CD4-positive, CD25-positive, alpha-beta regulatory T cell (primary cell): ENCODE measurements at regions not wholly inside any gene's neighbourhood (a gene's known extent, or its start where the extent isn't known, plus 50 kb on each side); places are given as distances from the start of the nearest gene placed in this dataset.

Experiments used
- ATAC-seq, 2 donors: fragments of 150-1000 bp; cut with Tn5 transposase; one replicate each; pipeline ENCODE4 v1.10.0; 2021; ENCODE audit warnings: low read depth in 2 of 2, moderate number of reproducible peaks in 2 of 2, moderate library complexity in 1 of 2
- DNase-seq, 3 donors: peaks; one replicate each; pipeline versions ENCODE4 v3.0.0 to v3.0.0-alpha.2; 2012 to 2022; ENCODE audit warnings: mixed read lengths in 1 of 3
- H3K27ac ChIP-seq: one replicate; pipeline ENCODE4 v1.7.0; 2013; ENCODE audit warnings: mild to moderate bottlenecking, low read length; ENCODE audit not compliant: insufficient read depth, poor library complexity, severe bottlenecking
- H3K27me3 ChIP-seq: one replicate; pipeline ENCODE4 v1.7.0; 2013; ENCODE audit warnings: low read length; ENCODE audit not compliant: control insufficient read depth, insufficient read depth
- H3K36me3 ChIP-seq: one replicate; pipeline ENCODE4 v1.7.0; 2013; ENCODE audit warnings: mild to moderate bottlenecking, low read length, moderate library complexity; ENCODE audit not compliant: control insufficient read depth, insufficient read depth
- H3K4me1 ChIP-seq: 2 replicates; pipeline ENCODE4 v1.7.0; 2013; ENCODE audit warnings: mild to moderate bottlenecking, low read length; ENCODE audit not compliant: insufficient read depth, control insufficient read depth, poor library complexity, severe bottlenecking
- H3K4me3 ChIP-seq: one replicate; pipeline ENCODE4 v1.7.0; 2013; ENCODE audit warnings: low read depth, mild to moderate bottlenecking, low read length, moderate library complexity
- H3K9me3 ChIP-seq, 2 experiments: 1 replicate in 1 of 2; 2 replicates in 1 of 2; pipeline ENCODE4 v1.7.0; 2013; ENCODE audit warnings: low read length in 2 of 2, mild to moderate bottlenecking in 1 of 2, moderate library complexity in 1 of 2; ENCODE audit not compliant: control insufficient read depth in 2 of 2
- H3K27ac Mint-ChIP-seq, 3 donors: one replicate each; pipeline ENCODE4 v1.8.0; 2020 to 2022; ENCODE audit warnings: mild to moderate bottlenecking in 3 of 3, mixed read lengths in 3 of 3, moderate library complexity in 2 of 3
- H3K27me3 Mint-ChIP-seq: one replicate; pipeline ENCODE4 v1.8.0; 2022; ENCODE audit warnings: mild to moderate bottlenecking, mixed read lengths
- H3K36me3 Mint-ChIP-seq: one replicate; pipeline ENCODE4 v1.8.0; 2020; ENCODE audit warnings: mixed read lengths
- H3K4me1 Mint-ChIP-seq, 4 donors: one replicate each; pipeline ENCODE4 v1.8.0; 2020 to 2022; ENCODE audit warnings: mixed read lengths in 4 of 4, mild to moderate bottlenecking in 1 of 4
- H3K4me3 Mint-ChIP-seq, 4 donors: one replicate each; pipeline ENCODE4 v1.8.0; 2020 to 2022; ENCODE audit warnings: mild to moderate bottlenecking in 4 of 4, mixed read lengths in 4 of 4, moderate library complexity in 3 of 4
- H3K9me3 Mint-ChIP-seq, 7 donors: one replicate each; pipeline ENCODE4 v1.8.0; 2020 to 2022; ENCODE audit warnings: mixed read lengths in 7 of 7, mild to moderate bottlenecking in 3 of 7, moderate library complexity in 2 of 7

DNA sequence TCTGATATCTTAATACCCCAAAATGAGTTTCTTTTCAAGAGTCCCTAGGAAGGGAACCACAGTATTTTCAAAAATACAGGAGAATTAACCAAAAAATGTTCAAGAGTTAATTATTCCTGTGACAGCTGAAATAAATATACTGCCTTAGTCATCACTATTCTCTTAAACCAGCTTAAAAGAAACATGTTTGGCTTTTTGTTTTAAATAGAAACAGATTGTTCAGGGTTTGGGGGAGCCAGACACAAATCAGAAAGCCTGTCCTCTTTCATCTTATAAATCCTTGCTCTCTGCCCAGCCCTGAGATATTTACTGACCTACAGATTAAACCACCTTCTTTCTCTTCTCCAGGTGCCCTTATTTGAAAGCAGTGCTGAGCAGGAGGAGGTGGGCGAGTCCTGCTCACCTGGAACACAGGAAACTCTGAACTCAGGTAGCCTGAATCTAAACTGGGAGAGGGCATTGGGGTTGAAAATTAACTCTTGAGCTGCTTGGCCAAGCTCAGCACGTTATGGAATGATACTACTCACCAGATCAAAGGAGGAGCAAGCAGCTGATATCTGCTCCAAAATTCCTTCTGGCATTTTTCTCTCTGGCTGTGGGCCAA is 84.1 kb upstream of the SPRED1 start:
- Histone ChIP-seq H3K27me3 (peaks cover 3% of the 10 kb centered on the region), H3K9me3 (no peaks in the 10 kb centered on the region), H3K36me3 (no peaks in the 10 kb centered on the region), H3K27ac (no peak overlapping the region), H3K4me1 (no peaks in the 10 kb centered on the region), H3K4me3 (no peak overlapping the region)
- H3K27me3 Mint-ChIP-seq, result peaks cover 27% of the 10 kb centered on the region
- ATAC-seq (no peak), DNase-seq (no peak)
- H3K27ac Mint-ChIP-seq, result no peak overlapping the region
- H3K9me3 Mint-ChIP-seq, result peaks cover 0 to 2% (median 0%) of the 10 kb centered on the region in 7 donors
- H3K4me3 Mint-ChIP-seq, result no peak overlapping the region
- H3K4me1 Mint-ChIP-seq, result no peaks in the 10 kb centered on the region
- H3K36me3 Mint-ChIP-seq, result no peaks in the 10 kb centered on the region

DNA sequence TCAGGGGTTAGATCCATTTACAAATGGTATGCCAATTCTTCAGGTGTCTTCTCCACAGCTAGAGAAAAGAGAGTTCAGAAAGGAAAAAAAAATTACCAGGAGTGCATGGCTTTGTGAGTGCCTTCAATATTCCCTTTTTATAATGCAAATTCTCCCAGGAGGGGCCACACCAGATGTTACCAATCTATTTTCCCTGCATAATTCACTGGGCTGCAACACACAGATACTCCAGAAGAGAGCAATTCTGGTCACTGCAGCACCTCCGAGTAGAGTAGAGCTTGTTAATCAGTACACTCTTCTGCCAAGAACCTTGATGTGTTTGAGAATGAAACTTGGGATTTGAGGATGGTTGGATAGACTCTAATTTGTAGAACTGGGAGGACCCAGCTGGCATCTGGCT is 80.7 kb upstream of the SPRED1 start:
- Mint-ChIP-seq H3K4me3 (no peak overlapping the region), H3K9me3 (peaks cover 0 to 2% (median 0%) of the 10 kb centered on the region in 7 donors), H3K27ac (no peak overlapping the region), H3K36me3 (no peaks in the 10 kb centered on the region), H3K4me1 (no peaks in the 10 kb centered on the region), H3K27me3 (peaks cover 46% of the 10 kb centered on the region)
- Histone ChIP-seq H3K4me3 (no peak overlapping the region), H3K27ac (no peak overlapping the region), H3K36me3 (no peaks in the 10 kb centered on the region), H3K4me1 (no peaks in the 10 kb centered on the region), H3K27me3 (peaks cover 6% of the 10 kb centered on the region), H3K9me3 (no peaks in the 10 kb centered on the region)
- DNase-seq (no peak), ATAC-seq (no peak)

DNA sequence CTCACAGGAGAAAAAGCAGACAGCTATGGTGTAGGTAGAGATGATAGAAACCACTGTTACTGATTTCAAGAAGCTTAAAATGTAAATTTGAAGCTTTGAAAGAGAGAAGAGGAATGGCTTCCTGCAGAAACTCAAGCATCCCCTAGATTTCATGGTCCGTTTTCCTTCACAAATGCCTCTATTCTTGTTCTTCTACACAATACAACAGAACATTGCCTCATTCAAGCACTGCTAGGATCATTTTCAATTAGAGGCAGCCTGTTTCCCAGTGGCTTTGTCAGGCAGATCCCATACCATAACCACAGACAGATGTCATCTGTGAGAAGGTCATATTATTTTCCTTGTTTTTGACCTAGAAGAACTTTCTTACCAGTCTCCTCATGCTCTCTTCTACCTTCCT is 77.9 kb upstream of the SPRED1 start:
- H3K27me3 Mint-ChIP-seq, result peaks cover 42% of the 10 kb centered on the region
- no peak overlapping the region for H3K4me3 Mint-ChIP-seq
- H3K9me3 Mint-ChIP-seq, result peaks cover 0 to 2% (median 0%) of the 10 kb centered on the region in 7 donors

DNA sequence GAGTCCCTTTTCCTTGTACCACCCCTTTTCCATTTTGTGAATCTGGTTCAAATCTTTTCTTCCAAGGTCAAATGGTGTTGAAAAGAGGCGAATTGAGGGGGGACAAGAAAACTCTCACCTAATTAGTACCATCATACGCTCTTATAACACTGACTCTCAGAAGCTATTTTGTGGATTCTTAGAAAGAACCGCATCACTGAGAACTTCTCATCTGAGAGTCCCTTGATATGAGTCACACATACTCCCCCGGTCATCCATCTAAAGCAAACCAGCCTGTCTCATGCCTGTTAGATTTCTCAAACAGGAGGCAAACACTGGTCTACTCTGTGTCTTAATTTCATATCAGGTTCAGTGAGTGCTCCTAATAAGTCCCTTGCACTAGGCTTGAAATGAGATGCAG is 76.5 kb upstream of the SPRED1 start:
- DNase-seq (no peak), ATAC-seq (no peak)
- no peaks in the 10 kb centered on the region for H3K36me3 ChIP-seq
- peaks cover 35% of the 10 kb centered on the region for H3K27me3 Mint-ChIP-seq
- no peak overlapping the region for H3K4me3 Mint-ChIP-seq
- H3K4me3 ChIP-seq, result no peak overlapping the region
- no peaks in the 10 kb centered on the region for H3K4me1 ChIP-seq
- H3K9me3 ChIP-seq, result no peaks in the 10 kb centered on the region
- no peak overlapping the region for H3K27ac Mint-ChIP-seq
- H3K9me3 Mint-ChIP-seq, result peaks cover 0 to 2% (median 0%) of the 10 kb centered on the region in 7 donors
- H3K4me1 Mint-ChIP-seq, result no peaks in the 10 kb centered on the region
- H3K27ac ChIP-seq, result no peak overlapping the region
- H3K27me3 ChIP-seq, result peaks cover 15% of the 10 kb centered on the region
- H3K36me3 Mint-ChIP-seq, result no peaks in the 10 kb centered on the region

More for the DNA sequence above, 77.9 kb upstream of the SPRED1 start:
- Histone ChIP-seq H3K27me3 (peaks cover 12% of the 10 kb centered on the region), H3K4me3 (no peak overlapping the region), H3K4me1 (no peaks in the 10 kb centered on the region), H3K9me3 (no peaks in the 10 kb centered on the region), H3K36me3 (no peaks in the 10 kb centered on the region), H3K27ac (no peak overlapping the region)
- H3K27ac Mint-ChIP-seq, result no peak overlapping the region
- ATAC-seq, result no peak
- no peak for DNase-seq
- no peaks in the 10 kb centered on the region for H3K36me3 Mint-ChIP-seq
- no peaks in the 10 kb centered on the region for H3K4me1 Mint-ChIP-seq

DNA sequence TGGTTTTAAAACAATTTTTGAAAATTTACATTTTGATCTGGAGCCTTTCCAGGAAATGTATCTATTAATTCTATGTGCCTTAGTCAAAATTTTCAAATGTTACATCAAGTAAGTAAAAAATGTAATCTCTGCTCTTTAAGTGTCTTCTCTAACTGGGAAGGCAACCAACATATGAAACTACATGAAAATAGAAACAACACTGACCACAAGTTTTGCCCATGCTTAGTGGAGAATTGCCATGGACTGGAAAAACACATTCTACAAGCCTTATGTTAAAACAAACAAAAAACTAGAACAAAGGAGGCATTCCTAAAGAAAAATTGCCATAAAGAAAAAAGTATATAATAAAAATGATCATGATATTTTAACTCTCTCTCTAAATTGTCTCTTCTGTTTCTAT is 75.9 kb upstream of the SPRED1 start:
- peaks cover 15% of the 10 kb centered on the region for H3K27me3 ChIP-seq
- H3K27ac ChIP-seq, result no peak overlapping the region
- H3K4me3 ChIP-seq, result no peak overlapping the region
- Mint-ChIP-seq H3K27ac (no peak overlapping the region), H3K36me3 (no peaks in the 10 kb centered on the region), H3K4me3 (no peak overlapping the region), H3K27me3 (peaks cover 35% of the 10 kb centered on the region), H3K9me3 (peaks cover 0 to 2% (median 0%) of the 10 kb centered on the region in 7 donors), H3K4me1 (no peaks in the 10 kb centered on the region)
- ATAC-seq (no peak), DNase-seq (no peak)
- no peaks in the 10 kb centered on the region for H3K9me3 ChIP-seq
- no peaks in the 10 kb centered on the region for H3K36me3 ChIP-seq
- no peaks in the 10 kb centered on the region for H3K4me1 ChIP-seq

GRCh38 chr15:38182900-38183299 is 69.7 kb upstream of the SPRED1 start:
- peaks cover 23% of the 10 kb centered on the region for H3K27me3 Mint-ChIP-seq
- H3K27ac ChIP-seq, result no peak overlapping the region
- H3K36me3 ChIP-seq, result no peaks in the 10 kb centered on the region
- H3K27ac Mint-ChIP-seq, result no peak overlapping the region
- H3K4me1 ChIP-seq, result no peaks in the 10 kb centered on the region
- no peaks in the 10 kb centered on the region for H3K36me3 Mint-ChIP-seq
- no peak for ATAC-seq
- no peaks in the 10 kb centered on the region for H3K9me3 ChIP-seq
- H3K9me3 Mint-ChIP-seq, result peaks cover 0 to 4% (median 0%) of the 10 kb centered on the region in 7 donors
- peaks cover 2% of the 10 kb centered on the region for H3K27me3 ChIP-seq
- H3K4me3 Mint-ChIP-seq, result no peak overlapping the region
- DNase-seq, result no peak
- no peak overlapping the region for H3K4me3 ChIP-seq
- H3K4me1 Mint-ChIP-seq, result no peaks in the 10 kb centered on the region

DNA sequence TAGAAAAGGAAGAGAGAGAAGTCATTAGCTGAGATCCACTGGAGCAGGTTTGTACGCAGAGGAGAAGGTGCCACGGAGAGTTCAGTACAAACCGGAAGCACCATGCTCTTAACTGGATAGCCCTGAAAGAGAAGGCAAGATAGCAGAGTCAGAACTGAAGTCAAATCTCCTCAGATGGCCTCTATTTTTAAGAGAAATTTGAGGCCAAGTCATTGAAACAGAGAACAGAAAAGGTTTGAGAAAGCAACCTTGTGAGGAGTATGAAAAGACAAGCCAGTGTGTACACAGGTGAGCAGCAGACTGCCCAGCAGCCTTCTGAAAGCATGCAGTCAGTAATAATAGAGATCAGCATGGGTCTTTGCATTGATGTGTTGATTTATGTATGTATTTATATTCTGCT is 66.1 kb upstream of the SPRED1 start:
- Histone ChIP-seq H3K9me3 (no peaks in the 10 kb centered on the region), H3K4me3 (no peak overlapping the region), H3K27me3 (no peaks in the 10 kb centered on the region), H3K27ac (no peak overlapping the region), H3K4me1 (no peaks in the 10 kb centered on the region), H3K36me3 (no peaks in the 10 kb centered on the region)
- no peak for DNase-seq
- Mint-ChIP-seq H3K4me3 (no peak overlapping the region), H3K27ac (no peak overlapping the region), H3K9me3 (peaks cover 0 to 3% (median 0%) of the 10 kb centered on the region in 7 donors), H3K4me1 (no peaks in the 10 kb centered on the region), H3K27me3 (peaks cover 38% of the 10 kb centered on the region), H3K36me3 (no peaks in the 10 kb centered on the region)
- ATAC-seq, result no peak

DNA sequence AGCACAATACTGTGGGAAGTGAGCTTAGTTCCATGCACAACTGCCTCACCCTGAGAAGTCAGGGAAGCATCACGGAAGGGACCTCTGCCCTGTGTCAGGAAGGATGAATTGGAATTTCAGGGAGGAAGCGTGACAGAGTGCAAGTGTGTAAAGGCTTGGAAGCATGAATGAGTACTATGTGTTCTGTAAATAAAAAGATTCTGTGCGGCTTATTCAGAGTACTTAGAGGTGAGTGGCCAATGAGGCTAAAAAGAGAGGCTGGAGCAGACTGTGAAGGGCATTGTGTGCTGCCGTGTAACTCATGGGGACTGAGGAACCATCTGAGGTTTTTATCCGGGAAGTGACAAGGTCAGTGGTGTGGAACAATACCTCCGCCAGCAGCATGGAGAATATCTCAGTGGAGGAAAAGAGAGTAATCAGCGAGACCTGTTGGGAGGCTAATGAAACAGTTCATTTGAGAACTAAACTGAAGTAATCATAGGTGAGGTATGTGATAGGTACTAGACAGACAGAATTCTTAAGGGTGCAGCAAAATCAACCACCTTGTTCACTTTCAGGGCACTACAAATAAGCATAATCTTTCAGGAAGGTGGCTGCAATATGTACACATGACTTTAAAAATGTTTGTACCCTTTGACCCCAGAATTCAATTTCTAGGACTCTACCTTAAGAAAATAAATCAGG is 64.9 kb upstream of the SPRED1 start:
- peaks cover 0 to 4% (median 0%) of the 10 kb centered on the region in 7 donors for H3K9me3 Mint-ChIP-seq
- Histone ChIP-seq H3K36me3 (no peaks in the 10 kb centered on the region), H3K9me3 (no peaks in the 10 kb centered on the region), H3K27me3 (no peaks in the 10 kb centered on the region), H3K27ac (no peak overlapping the region), H3K4me1 (no peaks in the 10 kb centered on the region), H3K4me3 (no peak overlapping the region)
- no peaks in the 10 kb centered on the region for H3K4me1 Mint-ChIP-seq
- H3K36me3 Mint-ChIP-seq, result no peaks in the 10 kb centered on the region
- H3K4me3 Mint-ChIP-seq, result no peak overlapping the region
- peaks cover 37% of the 10 kb centered on the region for H3K27me3 Mint-ChIP-seq
- DNase-seq (no peak), ATAC-seq (no peak)
- no peak overlapping the region for H3K27ac Mint-ChIP-seq
